ENCODE measurements at regions not wholly inside any gene's neighbourhood (a gene's known extent, or its start where the extent isn't known, plus 50 kb on each side); places are given as distances from the start of the nearest gene placed in this dataset.
"Not testable (repeated sequence)": the region's sequence is repeated elsewhere in the genome, so short reads cannot be mapped to it uniquely, and the experiment has no call there.

- H3K9me3 ChIP-seq, result no peaks in the 10 kb centered on the region
- DNase-seq (ENCODE audit: low spot score), result no peak
- H3K4me3 ChIP-seq, result no peak overlapping the region
- no peak for ATAC-seq (ENCODE audit: insufficient number of reproducible peaks, low FRiP score, low read depth)
- H3K27ac ChIP-seq, result no peak overlapping the region
- TF ChIP-seq CTCF (IDR thresholded peaks at IDR 0.05), result no peak
- no peaks in the 10 kb centered on the region for H3K27me3 ChIP-seq (replicated peaks; ENCODE audit: insufficient read depth)
- H3K4me1 ChIP-seq (ENCODE audit: control insufficient read depth in 1 of 2, low read depth in 2 of 2), result no peaks in the 10 kb centered on the region
- no peaks in the 10 kb centered on the region for H3K36me3 ChIP-seq
Observed at GRCh38 chr6:91057689-91058088, 470.8 kb upstream of the MAP3K7 start.

- Histone ChIP-seq H3K4me1 (ENCODE audit: control insufficient read depth in 1 of 2, low read depth in 2 of 2) (no peaks in the 10 kb centered on the region), H3K36me3 (no peaks in the 10 kb centered on the region), H3K9me3 (no peaks in the 10 kb centered on the region), H3K4me3 (no peak overlapping the region), H3K27ac (no peak overlapping the region), H3K27me3 (replicated peaks; ENCODE audit: insufficient read depth) (no peaks in the 10 kb centered on the region)
- ATAC-seq (ENCODE audit: insufficient number of reproducible peaks, low FRiP score, low read depth) (no peak), DNase-seq (ENCODE audit: low spot score) (no peak)
- no peak for TF ChIP-seq CTCF (IDR thresholded peaks at IDR 0.05)
Observed at GRCh38 chr6:91055959-91056358, 469.1 kb upstream of the MAP3K7 start.

- H3K4me3 ChIP-seq; ATAC-seq (ENCODE audit: insufficient number of reproducible peaks, low FRiP score, low read depth); H3K27ac ChIP-seq; H3K4me1 ChIP-seq (ENCODE audit: control insufficient read depth in 1 of 2, low read depth in 2 of 2); DNase-seq (ENCODE audit: low spot score); H3K36me3 ChIP-seq; H3K27me3 ChIP-seq (replicated peaks; ENCODE audit: insufficient read depth); H3K9me3 ChIP-seq: not testable (repeated sequence)
Observed at GRCh38 chr6:91052473-91053450, 465.9 kb upstream of the MAP3K7 start.

- H3K4me1 ChIP-seq (ENCODE audit: control insufficient read depth in 1 of 2, low read depth in 2 of 2), result no peaks in the 10 kb centered on the region
- no peak overlapping the region for H3K27ac ChIP-seq
- ATAC-seq (ENCODE audit: insufficient number of reproducible peaks, low FRiP score, low read depth) (no peak), DNase-seq (ENCODE audit: low spot score) (no peak)
- TF ChIP-seq CTCF (IDR thresholded peaks at IDR 0.05), result no peak
- no peaks in the 10 kb centered on the region for H3K27me3 ChIP-seq (replicated peaks; ENCODE audit: insufficient read depth)
- no peaks in the 10 kb centered on the region for H3K9me3 ChIP-seq
- H3K36me3 ChIP-seq, result no peaks in the 10 kb centered on the region
- no peak overlapping the region for H3K4me3 ChIP-seq
Observed at GRCh38 chr6:91045161-91045560, 458.3 kb upstream of the MAP3K7 start.

GRCh38 chr6:91043751-91044150, 456.9 kb upstream of the MAP3K7 start:
- Histone ChIP-seq H3K27me3 (replicated peaks; ENCODE audit: insufficient read depth) (no peaks in the 10 kb centered on the region), H3K9me3 (no peaks in the 10 kb centered on the region), H3K36me3 (no peaks in the 10 kb centered on the region), H3K4me1 (ENCODE audit: control insufficient read depth in 1 of 2, low read depth in 2 of 2) (no peaks in the 10 kb centered on the region), H3K4me3 (no peak overlapping the region), H3K27ac (no peak overlapping the region)
- DNase-seq (ENCODE audit: low spot score) (no peak), ATAC-seq (ENCODE audit: insufficient number of reproducible peaks, low FRiP score, low read depth) (no peak)
- TF ChIP-seq CTCF (IDR thresholded peaks at IDR 0.05), result no peak

All from thoracic aorta (tissue), 2 donors.